OCI-LY7 (cell line): ENCODE measurements at regions not wholly inside any gene's neighbourhood (a gene's known extent, or its start where the extent isn't known, plus 50 kb on each side); places are given as distances from the start of the nearest gene placed in this dataset.

Experiments
- EZH2phosphoT487 ChIP-seq: fragments of 200-600 bp; sonication (generic); IDR thresholded peaks from 2 replicates; pipeline ENCODE4 v1.6.1; 2018; ENCODE audit warnings: low read depth, borderline replicate concordance, mild to moderate bottlenecking, mixed run types, antibody characterized with exemption, low read length, moderate library complexity, mixed read lengths
- TF ChIP-seq, protein P1 (sequence below): fragments of 200-600 bp; sonication (generic); conservative IDR thresholded peaks from 2 replicates; pipeline ENCODE4 v1.5.1; 2014; ENCODE audit warnings: mild to moderate bottlenecking, antibody characterized with exemption, low read length, moderate library complexity, mixed read lengths

- TF ChIP-seq, protein P1, sequence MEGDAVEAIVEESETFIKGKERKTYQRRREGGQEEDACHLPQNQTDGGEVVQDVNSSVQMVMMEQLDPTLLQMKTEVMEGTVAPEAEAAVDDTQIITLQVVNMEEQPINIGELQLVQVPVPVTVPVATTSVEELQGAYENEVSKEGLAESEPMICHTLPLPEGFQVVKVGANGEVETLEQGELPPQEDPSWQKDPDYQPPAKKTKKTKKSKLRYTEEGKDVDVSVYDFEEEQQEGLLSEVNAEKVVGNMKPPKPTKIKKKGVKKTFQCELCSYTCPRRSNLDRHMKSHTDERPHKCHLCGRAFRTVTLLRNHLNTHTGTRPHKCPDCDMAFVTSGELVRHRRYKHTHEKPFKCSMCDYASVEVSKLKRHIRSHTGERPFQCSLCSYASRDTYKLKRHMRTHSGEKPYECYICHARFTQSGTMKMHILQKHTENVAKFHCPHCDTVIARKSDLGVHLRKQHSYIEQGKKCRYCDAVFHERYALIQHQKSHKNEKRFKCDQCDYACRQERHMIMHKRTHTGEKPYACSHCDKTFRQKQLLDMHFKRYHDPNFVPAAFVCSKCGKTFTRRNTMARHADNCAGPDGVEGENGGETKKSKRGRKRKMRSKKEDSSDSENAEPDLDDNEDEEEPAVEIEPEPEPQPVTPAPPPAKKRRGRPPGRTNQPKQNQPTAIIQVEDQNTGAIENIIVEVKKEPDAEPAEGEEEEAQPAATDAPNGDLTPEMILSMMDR = no peak
- TF ChIP-seq EZH2phosphoT487 = no peak
Measured at GRCh38 chr12:90729736-90730135, 225.2 kb downstream of the CCER1 start.
